ENCODE measurements at regions not wholly inside any gene's neighbourhood (a gene's known extent, or its start where the extent isn't known, plus 50 kb on each side); places are given as distances from the start of the nearest gene placed in this dataset.
"Not testable (repeated sequence)": the region's sequence is repeated elsewhere in the genome, so short reads cannot be mapped to it uniquely, and the experiment has no call there.

GRCh38 chr22:48483764-48484528 is 1343.7 kb downstream of the BRD1 start:
- DNase-seq = no peak

- DNase-seq = no peak
Measured at GRCh38 chr22:48482771-48483170, 1344.9 kb downstream of the BRD1 start.

GRCh38 chr22:48482198-48482597 is 1345.5 kb downstream of the BRD1 start:
- not testable (repeated sequence) for DNase-seq

GRCh38 chr22:48481748-48482147 is 1345.9 kb downstream of the BRD1 start:
- no peak for DNase-seq

GRCh38 chr22:48478529-48479265 is 1349.0 kb downstream of the BRD1 start:
- DNase-seq = no peak

GRCh38 chr22:48478124-48478523 is 1349.5 kb downstream of the BRD1 start:
- DNase-seq = no peak

GRCh38 chr22:48477031-48477721 is 1350.5 kb downstream of the BRD1 start:
- DNase-seq = no peak

GRCh38 chr22:48476577-48476976 is 1351.1 kb downstream of the BRD1 start:
- no peak for DNase-seq

- DNase-seq = no peak
Measured at GRCh38 chr22:48475661-48476345, 1351.9 kb downstream of the BRD1 start.

GRCh38 chr22:48474881-48475280 is 1352.8 kb downstream of the BRD1 start:
- DNase-seq = no peak

- no peak for DNase-seq
Measured at GRCh38 chr22:48473202-48473601, 1354.5 kb downstream of the BRD1 start.

- no peak for DNase-seq
Measured at GRCh38 chr22:48464246-48464645, 1363.4 kb downstream of the BRD1 start.

GRCh38 chr22:48459859-48460823 is 1367.5 kb downstream of the BRD1 start:
- DNase-seq = no peak

- no peak for DNase-seq
Measured at GRCh38 chr22:48459259-48459658, 1368.4 kb downstream of the BRD1 start.

- DNase-seq = no peak
Measured at GRCh38 chr22:48456449-48456848, 1371.2 kb downstream of the BRD1 start.

- DNase-seq = no peak
Measured at GRCh38 chr22:48453751-48454485, 1373.8 kb downstream of the BRD1 start.

- no peak for DNase-seq
Measured at GRCh38 chr22:48453171-48453570, 1374.5 kb downstream of the BRD1 start.

- DNase-seq = no peak
Measured at GRCh38 chr22:48452766-48453165, 1374.9 kb downstream of the BRD1 start.

GRCh38 chr22:48451891-48452290 is 1375.8 kb downstream of the BRD1 start:
- DNase-seq = no peak

GRCh38 chr22:48450188-48450825 is 1377.4 kb downstream of the BRD1 start:
- no peak for DNase-seq

Measured in NCI-H187 (cell line).